HG03354 (cell line): ENCODE measurements at regions not wholly inside any gene's neighbourhood (a gene's known extent, or its start where the extent isn't known, plus 50 kb on each side); places are given as distances from the start of the nearest gene placed in this dataset.

Experiments used
- ATAC-seq: cut with Tn5 transposase; IDR thresholded peaks from one replicate; pipeline ENCODE4 v1.9.1; 2021; ENCODE audit warnings: mild to moderate bottlenecking; ENCODE audit not compliant: unreplicated experiment, poor library complexity, severe bottlenecking

DNA sequence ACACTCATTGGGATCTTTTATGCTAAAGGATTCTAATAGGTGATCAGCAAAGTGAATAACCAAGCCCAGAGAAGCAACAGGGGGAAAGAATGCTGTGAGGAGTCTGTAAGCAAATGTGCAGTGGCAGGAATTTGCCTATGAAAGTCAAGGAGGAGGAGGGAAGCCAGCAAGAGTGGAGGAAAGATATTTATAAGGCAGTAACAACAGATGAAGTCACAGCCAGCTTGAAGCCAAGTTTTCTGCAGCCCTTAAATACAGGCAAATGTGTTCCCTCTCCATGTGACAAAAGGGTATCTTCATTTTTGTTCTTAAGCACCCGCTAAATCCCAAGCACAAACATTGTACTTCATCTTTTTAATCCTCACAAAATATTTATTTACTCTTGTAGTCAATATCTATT lies 275.0 kb upstream of the CLNK start:
- no peak for ATAC-seq

DNA sequence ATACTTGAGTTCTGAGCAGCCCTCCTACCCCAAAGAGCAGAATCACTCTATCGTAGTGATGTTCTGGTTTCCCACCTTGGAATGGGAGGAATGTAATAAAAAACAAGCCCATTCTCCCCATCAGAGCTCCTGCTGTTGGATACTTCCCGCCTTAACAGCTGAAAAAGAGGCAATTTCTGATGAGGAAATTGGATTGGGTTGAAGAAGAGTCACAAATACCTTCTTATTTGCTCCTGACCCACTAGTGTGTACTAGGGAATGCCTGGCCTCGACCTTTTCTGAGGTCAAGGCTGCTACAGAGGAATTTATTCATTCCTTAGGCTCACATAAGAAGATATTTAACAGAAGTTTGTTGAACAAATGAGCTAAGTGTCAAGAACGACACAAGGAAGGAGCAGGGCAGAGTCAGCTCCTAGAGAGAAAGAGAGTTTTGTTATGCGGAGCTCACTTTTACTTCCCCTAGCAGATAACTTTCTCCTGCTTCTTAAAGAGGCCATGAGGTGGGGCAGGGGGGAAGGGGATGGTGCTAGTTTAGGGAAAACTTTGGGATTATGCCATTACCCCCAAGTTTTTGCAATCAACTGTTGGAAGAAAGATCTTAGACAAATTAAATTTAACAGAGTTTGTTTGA lies 273.8 kb upstream of the CLNK start:
- ATAC-seq, result no peak

DNA sequence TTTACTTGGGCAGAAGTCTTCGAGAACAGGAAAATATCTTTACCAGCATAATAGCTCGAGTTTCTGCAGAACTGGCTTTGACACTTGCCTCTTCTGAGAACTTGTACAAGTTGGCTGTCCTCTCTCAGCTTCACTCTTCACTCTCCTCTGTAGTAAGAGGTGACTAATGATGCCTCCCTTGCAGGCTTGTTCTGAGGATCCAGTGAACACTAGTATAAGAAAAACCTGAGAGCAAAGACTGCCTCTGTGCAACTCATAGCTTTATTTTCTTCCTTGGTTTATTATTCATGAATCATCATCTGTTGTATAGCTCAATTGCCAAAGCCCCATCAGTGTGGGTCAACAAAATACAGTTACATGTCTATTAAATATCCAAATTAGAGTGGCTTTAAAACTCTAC lies 266.7 kb upstream of the CLNK start:
- ATAC-seq, result no peak

DNA sequence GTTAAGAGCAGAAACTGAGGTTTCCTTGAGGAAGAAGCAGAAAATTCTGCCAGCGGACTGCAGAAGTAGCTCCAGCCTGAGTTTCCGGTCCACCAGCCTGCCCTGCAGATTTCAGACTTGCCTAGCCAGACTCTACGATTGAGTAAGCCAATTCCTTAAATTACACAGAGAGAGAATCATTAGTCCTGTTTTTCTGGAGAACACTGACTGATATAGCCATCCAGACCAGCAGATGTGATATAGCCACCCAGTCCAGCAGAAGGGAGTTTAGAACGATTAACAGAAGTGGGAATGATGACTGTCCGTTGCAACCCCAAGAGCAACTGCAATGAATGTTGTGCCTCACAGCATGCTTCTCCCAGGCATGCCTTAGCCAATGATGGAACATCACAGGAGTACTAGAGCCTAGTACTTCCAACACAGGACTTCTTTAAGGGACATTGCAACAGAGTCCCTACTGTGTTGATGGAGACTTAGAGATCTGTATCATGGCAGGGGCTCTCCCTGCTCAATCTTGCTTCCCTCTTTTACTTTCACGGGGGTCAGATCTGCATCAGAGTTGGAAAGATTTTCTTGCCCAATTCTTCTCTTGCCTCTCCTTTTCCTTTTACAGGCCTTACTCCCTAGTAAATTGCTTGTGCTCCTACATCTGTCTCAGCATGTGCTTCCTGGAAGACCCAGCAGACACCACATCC lies 264.6 kb upstream of the CLNK start:
- ATAC-seq, result peak; percentile 62

DNA sequence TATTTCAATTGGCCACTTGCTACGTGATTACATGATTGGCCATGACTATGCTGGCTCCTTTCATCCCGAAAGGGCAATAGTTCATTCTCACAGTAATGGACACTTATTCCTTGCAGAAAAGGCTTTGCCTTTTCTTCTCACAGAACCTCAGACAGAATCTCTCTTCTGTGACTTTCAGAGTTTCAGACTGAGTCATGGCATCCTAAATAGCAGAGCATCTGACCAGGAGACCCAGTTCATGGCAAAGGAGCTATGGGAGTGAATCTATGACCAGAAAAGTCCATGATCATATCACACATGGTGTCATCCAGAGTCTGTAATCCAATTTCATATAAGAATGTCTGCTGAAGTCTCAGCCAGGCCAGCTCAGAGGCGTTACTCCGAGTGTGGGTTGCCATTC lies 263.3 kb upstream of the CLNK start:
- ATAC-seq, result no peak

DNA sequence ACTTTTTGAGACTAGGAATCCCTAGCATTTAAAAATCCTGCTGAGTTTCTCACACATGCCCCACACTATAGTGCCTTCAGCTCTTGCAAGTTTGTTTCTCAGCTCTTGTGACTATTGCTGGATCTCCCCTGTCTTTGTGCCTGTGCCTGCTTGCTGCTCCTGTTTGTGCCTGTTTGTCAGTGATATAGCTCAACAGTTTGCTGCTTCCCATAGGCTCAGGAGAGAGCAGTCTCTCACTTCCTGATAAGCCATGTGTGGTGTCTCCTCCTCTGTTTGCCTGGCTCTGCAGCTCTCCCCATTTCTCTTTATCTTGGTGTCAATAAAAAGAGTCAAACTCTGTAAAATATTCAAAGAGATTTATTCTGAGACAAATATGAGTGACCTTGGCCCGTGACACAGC lies 259.8 kb upstream of the CLNK start:
- ATAC-seq, result no peak

DNA sequence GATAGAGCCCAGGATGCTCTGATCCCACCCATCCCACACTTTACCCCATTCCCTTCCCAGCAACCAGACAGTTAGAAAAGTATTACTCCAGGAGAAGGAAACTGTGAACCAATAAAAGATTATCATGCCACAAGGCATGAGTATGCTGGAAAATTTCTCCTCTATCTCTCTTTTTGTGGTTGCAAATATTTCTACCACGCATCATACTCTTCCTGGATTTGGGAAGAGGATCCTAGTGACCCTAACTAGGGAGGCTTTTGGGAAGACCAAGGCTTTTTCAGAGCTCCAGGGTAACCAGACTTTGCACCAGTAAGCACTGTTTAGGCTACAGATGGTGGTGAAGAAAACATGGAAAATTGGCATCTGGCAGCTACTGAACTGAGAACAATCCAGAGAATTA lies 257.6 kb upstream of the CLNK start:
- ATAC-seq, result no peak

DNA sequence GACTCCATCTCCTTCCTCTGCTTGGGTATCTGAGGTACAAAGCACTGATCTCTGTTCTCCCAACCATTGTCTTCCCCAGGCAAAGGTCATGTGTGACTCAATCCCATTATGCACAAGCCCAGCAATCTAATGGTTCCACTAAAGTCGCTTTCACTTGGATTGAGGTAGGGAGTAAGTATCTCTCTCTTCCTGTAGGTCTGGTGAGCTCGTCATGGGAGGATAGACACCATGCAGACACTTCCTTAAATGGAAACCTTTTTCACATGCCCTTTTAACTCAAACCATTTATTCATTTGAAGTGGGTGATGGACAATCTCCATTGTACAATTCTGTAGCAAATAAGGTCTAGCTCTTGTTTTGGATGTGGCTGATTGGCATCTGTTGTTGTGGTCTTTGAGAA lies 245.2 kb upstream of the CLNK start:
- no peak for ATAC-seq

DNA sequence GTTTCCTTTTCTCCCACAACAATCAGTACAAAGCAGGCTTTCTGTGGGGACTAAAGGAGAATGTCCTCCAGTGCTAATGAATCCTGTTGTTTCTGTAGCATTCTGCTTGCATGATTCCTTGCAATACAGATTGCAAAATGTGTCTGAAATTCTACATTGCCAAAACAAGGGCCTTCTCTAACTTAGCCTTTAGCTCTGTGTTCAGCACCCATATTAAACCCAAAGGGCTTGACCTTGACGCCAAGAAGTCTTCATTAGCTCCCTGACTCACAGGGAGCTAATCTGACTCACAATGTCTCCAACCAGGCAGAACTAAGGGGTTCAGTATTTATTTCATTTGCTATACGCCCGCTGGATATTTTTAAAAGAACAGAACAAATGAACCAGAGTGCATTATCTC lies 241.4 kb upstream of the CLNK start:
- no peak for ATAC-seq

DNA sequence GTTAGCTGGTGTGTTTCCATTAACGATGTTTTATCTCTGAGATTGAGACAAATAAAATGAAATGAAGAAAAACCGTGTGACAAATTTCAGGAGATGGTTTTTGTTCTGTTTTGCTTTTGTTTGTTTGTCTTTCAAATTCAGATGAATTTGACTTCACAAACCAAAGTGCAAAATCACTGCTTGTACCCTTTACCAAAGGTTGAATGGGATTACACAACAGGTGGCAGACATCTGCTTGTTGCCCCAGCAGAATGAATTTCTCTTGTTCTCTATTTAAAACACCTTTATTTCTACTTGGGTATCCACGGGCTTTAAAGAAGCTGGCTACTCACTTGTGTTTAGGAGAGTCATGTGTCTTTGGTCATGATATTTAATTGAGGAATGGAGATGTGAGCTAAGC lies 239.7 kb upstream of the CLNK start:
- ATAC-seq, result no peak

DNA sequence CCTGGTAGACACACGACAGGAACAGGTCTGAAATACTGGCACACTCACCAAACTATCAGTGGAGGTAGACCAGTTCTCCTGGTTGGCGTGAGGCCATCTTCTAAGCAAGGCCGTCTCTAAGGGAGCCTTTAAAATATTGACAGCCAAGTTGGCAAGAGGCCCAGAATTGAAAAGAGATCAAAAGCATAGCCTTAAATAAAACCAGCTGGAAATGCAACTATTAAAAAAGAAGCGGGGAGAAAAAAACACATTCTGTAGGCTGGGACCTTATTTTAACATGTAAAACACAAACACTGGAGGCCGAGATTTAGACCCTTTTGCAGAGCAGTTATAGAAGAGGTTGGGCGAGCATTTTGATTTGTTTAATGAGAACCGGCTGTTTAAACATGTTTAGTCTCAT lies 233.0 kb upstream of the CLNK start:
- no peak for ATAC-seq

DNA sequence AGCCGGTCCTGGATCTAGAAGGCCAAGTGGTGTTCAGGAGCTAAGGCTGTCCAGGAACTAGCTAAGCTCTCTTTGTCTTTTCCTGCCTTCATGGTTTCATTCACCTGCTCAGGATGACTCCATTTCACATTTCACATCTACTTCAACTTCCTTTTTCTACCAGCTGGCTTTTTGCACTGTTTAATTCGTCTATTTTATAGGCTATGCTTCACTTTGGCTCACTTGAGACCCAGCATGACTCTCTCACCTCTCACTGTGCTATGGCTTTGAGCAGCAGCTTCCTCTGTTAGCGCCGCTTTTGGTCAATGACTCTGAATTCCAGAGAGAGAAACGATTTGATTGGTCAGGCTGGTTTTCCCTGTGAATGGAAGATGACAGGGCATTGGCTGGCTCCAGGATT lies 213.5 kb upstream of the CLNK start:
- no peak for ATAC-seq

DNA sequence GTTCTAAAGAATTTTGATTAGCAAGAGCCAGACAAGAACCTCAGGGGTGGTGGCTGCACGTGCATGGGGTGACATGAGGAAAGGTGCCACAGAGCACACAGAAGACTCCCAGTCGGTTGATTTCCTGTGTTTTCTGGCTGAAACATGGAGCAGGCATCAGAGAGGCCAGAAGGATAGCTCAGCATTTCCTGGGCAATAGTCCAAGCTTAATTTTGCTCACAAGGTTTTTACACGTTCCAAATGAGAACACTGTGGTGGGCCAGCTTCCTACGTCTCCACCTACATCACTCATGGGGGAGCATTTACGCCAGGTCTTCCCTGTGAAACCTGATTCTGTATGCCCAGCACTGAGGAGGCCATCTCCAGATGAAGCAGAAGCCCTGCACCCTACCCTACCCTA lies 212.5 kb upstream of the CLNK start:
- ATAC-seq, result no peak

DNA sequence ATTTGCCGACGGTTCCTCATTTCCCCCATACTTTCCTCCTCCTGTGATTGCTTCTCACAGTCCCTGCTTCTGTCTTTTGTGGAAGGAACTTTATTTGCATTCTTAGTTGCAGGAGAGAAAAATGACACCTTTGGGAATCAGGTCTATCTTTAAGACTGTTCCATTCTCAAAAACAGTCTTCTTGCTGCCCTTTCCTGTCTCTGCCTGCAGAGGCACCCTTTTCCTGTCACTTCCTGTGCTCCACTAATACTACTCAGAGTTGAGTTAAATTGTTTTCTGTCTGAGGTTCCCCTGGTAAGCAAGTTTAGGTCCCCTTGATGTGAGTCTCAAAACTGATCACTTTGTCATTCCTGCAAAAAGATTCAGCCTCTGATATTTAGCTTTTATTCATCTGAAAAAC lies 208.8 kb upstream of the CLNK start:
- peak; percentile 84 for ATAC-seq

DNA sequence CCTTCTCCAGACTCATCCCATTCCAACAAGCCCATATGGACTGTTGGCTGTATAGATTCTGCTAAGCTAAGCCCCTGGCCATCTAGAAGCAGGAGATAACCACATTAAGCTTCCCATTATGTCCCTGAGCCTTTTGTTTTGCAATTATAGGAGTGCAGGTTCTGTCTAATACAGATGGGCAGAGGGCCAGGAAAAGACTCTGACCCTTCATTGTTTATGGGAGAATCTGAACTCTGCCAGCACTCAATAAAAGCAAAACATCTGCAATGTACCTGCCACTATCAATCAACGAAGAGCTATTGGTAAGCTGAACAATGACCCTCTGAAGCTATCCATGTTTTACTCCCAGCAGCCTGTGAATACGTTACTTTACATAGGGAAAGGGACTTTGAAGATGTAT lies 207.3 kb upstream of the CLNK start:
- no peak for ATAC-seq

DNA sequence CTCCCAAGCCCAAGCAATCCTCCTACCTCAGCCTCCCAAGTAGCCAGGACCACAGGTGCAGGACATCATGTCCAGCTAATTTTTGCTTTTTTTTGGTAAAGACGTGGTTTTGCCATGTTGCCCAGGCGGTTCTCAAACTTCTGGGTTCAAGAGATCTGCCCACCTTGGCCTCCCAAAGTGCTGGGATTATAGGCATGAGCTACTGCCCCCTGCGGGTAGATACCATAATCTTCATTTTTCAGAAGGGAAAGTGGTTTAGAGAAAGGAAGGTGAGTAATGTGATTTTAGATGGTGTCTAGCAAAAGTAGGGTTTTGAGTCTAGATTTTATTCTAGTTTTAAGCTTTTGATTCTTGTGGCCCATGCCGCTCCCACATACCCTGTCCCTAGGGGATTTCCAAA lies 205.3 kb upstream of the CLNK start:
- no peak for ATAC-seq

DNA sequence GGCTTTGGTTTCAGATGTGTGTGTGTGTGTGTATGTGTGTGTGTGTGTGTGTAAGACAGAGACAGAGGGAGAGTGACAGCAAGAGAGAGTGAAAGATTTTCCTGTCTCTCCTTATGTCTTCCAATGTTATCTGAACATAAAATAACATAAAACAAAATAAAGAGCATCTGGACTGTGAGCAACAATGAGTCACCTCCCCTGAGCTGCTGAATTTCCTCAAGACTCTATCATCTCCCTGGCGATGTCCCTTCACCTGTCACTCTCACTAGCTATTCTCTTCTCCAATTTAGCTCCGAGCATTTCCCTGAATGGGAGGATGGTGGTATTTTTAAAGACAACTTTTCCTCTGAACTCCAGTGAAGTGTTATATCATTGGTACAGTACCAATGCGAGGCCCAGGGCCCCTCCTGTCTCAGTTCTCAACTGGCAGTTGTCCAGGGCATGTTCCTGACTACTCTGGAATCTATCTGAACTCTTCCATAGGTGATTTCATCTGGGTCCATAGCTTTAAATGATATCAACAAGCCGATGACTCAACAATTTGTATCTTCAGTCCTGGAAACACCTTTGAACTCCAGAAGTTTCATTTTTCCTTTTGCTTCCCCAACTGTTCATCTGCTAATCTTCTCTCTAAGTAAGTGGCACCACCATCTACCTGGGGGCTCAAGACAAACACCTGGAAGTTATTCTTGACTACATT lies 195.0 kb upstream of the CLNK start:
- no peak for ATAC-seq

DNA sequence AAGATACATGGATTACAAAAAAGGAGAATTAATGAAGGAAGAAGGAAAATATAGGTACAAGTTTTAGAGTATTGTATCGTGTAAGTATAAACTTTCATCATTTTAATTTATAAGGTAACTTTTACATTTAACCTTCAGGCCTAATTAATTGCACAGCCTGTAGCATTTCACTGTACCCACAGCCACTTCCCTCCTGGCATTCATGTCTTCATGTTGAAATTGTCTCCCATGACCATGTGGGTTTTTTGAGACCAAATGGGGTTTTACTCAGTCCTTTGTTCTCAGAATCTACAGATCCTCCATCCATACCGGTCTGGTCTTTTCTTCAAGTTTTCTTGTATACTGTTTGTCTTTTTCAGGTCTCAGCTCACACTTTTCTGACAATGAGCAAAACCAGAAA lies 194.3 kb upstream of the CLNK start:
- ATAC-seq, result no peak

DNA sequence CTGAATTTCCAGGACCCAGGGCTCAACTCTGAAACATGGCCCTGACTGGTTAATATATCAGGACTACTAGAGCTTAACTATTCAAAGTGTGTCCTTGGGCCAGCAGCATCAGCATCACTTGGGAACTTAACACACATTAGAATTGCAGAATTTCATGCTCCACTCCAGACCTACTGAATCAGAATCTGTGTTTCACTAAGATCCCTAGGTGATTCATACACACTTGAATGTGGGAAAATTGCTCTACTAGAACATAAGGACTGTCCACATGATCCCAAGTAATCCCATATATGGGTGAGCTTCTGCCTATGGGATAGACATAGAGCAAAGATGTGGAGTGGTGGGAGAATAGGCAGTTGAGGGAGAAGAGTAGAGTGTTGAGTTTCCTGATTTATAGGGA lies 192.5 kb upstream of the CLNK start:
- ATAC-seq, result no peak

DNA sequence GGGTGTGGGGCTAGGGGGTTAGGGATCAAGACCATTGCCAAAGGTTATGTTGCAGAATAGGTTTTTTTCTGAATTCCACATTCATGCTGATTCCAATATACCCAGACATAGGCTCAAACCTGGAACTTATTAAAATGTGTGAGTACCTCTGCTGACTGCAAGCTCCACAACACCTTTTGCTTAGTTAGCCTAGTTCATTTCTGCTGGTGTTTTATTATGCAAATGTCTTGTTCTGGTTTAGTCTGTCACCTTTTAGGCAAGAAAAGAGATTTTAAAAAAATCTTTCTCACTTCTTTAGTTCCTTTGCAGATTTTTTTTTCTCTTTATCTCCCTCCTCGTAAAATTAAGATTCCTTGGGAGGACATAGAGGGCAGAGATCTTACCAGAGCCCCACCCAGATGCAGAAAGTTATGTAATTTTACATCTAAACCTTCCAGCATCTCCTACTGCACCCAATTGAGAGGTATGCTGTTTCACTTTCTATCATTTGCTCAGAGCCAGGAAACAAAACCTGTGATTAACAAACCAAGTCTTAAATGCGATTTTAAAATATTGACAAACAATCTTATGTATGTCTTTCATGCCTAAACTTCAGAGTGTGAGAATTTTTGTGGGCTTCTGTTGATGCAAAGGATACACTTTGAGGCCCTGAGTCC lies 190.7 kb upstream of the CLNK start:
- ATAC-seq, result peak; percentile 40

DNA sequence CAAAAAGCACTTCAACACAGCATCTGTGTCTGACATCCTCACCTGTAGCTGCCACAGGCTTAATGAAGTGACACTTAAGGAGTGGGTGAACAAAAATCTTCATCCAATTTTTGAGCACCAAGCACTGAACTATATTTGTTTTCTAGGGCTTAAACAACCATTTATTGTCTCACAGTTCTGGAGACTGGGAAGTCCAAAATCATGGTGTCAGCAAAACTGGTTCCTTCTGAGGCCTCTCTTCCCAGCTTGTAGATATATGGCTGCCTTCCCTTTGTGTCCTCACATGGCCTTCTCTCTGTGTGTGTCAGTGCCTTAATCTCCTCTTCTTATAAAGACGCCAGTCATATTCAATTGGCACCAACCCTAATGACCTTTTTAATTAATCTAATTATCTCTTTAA lies 189.2 kb upstream of the CLNK start:
- no peak for ATAC-seq
